ENCODE measurements at regions not wholly inside any gene's neighbourhood (a gene's known extent, or its start where the extent isn't known, plus 50 kb on each side); places are given as distances from the start of the nearest gene placed in this dataset.

DNA sequence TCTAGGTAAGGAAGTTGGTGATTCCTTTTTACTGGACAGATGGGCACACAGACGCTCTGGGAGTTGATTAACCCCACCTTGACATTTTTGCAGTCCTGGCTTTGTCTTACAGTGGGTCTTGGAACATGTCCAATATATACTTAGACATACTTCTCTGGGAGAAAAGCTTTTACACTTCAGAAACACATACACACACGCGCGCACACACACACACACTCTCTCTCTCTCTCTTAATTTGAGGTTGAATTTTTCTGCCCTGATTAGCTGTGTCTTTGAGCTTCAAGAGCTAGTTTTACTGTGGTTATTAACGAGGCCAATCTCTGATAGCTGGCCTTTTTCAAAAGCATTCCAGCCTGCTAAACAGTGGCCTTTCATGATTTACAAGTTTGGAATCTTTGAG is 215.0 kb downstream of the MYCN start:
- H3K4me1 ChIP-seq (ENCODE audit: control insufficient read depth, insufficient read depth, low read length): no peaks in the 10 kb centered on the region
- no peak overlapping the region for H3K4me3 ChIP-seq (ENCODE audit: low read depth, low read length)
- CTCF ChIA-PET: interaction anchor here (0.6 kb wide), 1 partner anchor 63 kb away, joined by 3 read pairs; no protein-coding TSS in a partner anchor
- POLR2A ChIA-PET: no interaction called here
- no peaks in the 10 kb centered on the region for H3K9me3 ChIP-seq (ENCODE audit: control insufficient read depth, insufficient read depth, low read depth, low read length)
- no peaks in the 10 kb centered on the region for H3K36me3 ChIP-seq (ENCODE audit: control insufficient read depth in 2 of 2, insufficient read depth in 1 of 2, low read length in 2 of 2)
- H3K27ac ChIP-seq (ENCODE audit: extremely low read depth, low read depth, low read length): no peak overlapping the region
- TF ChIP-seq, protein P1, sequence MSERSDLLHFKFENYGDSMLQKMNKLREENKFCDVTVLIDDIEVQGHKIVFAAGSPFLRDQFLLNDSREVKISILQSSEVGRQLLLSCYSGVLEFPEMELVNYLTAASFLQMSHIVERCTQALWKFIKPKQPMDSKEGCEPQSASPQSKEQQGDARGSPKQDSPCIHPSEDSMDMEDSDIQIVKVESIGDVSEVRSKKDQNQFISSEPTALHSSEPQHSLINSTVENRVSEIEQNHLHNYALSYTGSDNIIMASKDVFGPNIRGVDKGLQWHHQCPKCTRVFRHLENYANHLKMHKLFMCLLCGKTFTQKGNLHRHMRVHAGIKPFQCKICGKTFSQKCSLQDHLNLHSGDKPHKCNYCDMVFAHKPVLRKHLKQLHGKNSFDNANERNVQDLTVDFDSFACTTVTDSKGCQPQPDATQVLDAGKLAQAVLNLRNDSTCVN (tag by site-specific recombination; optimal IDR thresholded peaks at IDR 0.05): no peak
- TF ChIP-seq ZNF510 (tag by site-specific recombination; IDR thresholded peaks at IDR 0.05; ENCODE audit: insufficient replicate concordance) (no peak), ZNF792 (tag by site-specific recombination; IDR thresholded peaks at IDR 0.05) (no peak), ZNF416 (tag by site-specific recombination; IDR thresholded peaks at IDR 0.05) (no peak), RBAK (tag by site-specific recombination; IDR thresholded peaks at IDR 0.05) (no peak), REPIN1 (tag by site-specific recombination; IDR thresholded peaks at IDR 0.05; ENCODE audit: low read depth) (no peak), ZNF747 (tag by site-specific recombination; IDR thresholded peaks at IDR 0.05) (no peak), KLF10 (tag by site-specific recombination; IDR thresholded peaks at IDR 0.05) (no peak), ZNF169 (tag by site-specific recombination; IDR thresholded peaks at IDR 0.05) (no peak), ZNF561 (tag by site-specific recombination; IDR thresholded peaks at IDR 0.05; ENCODE audit: borderline replicate concordance) (no peak)
- TF ChIP-seq, protein P2, sequence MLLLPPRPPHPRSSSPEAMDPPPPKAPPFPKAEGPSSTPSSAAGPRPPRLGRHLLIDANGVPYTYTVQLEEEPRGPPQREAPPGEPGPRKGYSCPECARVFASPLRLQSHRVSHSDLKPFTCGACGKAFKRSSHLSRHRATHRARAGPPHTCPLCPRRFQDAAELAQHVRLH (tag by site-specific recombination; IDR thresholded peaks at IDR 0.05): no peak
- TF ChIP-seq, protein P3, sequence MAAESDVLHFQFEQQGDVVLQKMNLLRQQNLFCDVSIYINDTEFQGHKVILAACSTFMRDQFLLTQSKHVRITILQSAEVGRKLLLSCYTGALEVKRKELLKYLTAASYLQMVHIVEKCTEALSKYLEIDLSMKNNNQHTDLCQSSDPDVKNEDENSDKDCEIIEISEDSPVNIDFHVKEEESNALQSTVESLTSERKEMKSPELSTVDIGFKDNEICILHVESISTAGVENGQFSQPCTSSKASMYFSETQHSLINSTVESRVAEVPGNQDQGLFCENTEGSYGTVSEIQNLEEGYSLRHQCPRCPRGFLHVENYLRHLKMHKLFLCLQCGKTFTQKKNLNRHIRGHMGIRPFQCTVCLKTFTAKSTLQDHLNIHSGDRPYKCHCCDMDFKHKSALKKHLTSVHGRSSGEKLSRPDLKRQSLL (tag by site-specific recombination; IDR thresholded peaks at IDR 0.05): no peak

DNA sequence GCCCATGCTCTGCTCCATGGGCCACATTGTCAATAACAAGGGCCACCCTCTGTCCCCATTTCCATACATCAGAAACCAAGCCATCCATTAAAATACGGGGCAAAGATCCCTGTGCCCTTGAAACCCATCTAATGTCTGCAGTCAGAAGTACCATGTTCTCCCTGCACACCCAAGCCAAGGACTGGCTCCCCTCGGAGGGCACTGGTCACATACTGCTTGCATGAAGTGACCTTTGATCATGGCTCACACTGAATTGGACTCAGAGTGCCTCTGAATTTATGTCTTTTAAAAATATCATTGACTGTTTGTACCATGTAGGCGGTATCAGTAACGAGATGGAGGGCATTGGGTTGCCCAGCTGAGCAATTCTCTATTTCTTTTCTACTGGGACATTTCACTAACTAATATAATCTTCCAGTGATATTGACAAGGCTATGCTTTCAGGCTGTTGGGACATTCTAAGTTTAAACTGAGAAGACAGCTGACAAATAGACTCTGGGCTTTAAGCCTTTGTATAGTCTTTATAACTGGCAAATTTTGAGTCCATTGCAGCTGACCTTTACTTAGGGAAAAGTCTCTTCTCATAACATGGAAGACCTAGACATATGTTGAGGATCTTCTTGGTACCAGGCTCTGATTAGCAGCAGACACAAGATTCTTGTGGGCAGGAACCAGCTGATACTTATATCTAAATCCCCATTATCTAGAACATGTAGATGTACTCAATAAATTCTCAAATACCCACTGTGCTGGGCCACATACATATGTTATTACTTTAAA is 214.3 kb downstream of the MYCN start:
- Histone ChIP-seq H3K4me3 (ENCODE audit: low read depth, low read length) (no peak overlapping the region), H3K27ac (ENCODE audit: extremely low read depth, low read depth, low read length) (no peak overlapping the region), H3K9me3 (ENCODE audit: control insufficient read depth, insufficient read depth, low read depth, low read length) (no peaks in the 10 kb centered on the region), H3K4me1 (ENCODE audit: control insufficient read depth, insufficient read depth, low read length) (no peaks in the 10 kb centered on the region), H3K36me3 (ENCODE audit: control insufficient read depth in 2 of 2, insufficient read depth in 1 of 2, low read length in 2 of 2) (no peaks in the 10 kb centered on the region)
- ChIA-PET CTCF (no interaction called here), POLR2A (no interaction called here)
- TF ChIP-seq ZNF624 (tag by site-specific recombination; IDR thresholded peaks at IDR 0.05) (no peak), ZNF132 (tag by site-specific recombination; IDR thresholded peaks at IDR 0.05; ENCODE audit: borderline replicate concordance) (no peak), HOXD13 (CRISPR knock-in tag; IDR thresholded peaks at IDR 0.05; ENCODE audit: borderline replicate concordance) (no peak), HOXC10 (CRISPR knock-in tag; IDR thresholded peaks at IDR 0.05) (no peak), ZNF521 (tag by site-specific recombination; IDR thresholded peaks at IDR 0.05) (no peak), GLI2 (tag by site-specific recombination; IDR thresholded peaks at IDR 0.05; ENCODE audit: borderline replicate concordance, low read depth) (no peak), REPIN1 (tag by site-specific recombination; IDR thresholded peaks at IDR 0.05; ENCODE audit: low read depth) (no peak), ZSCAN16 (tag by site-specific recombination; IDR thresholded peaks at IDR 0.05) (no peak), ZNF549 (tag by site-specific recombination; IDR thresholded peaks at IDR 0.05) (no peak)
- TF ChIP-seq, protein P4, sequence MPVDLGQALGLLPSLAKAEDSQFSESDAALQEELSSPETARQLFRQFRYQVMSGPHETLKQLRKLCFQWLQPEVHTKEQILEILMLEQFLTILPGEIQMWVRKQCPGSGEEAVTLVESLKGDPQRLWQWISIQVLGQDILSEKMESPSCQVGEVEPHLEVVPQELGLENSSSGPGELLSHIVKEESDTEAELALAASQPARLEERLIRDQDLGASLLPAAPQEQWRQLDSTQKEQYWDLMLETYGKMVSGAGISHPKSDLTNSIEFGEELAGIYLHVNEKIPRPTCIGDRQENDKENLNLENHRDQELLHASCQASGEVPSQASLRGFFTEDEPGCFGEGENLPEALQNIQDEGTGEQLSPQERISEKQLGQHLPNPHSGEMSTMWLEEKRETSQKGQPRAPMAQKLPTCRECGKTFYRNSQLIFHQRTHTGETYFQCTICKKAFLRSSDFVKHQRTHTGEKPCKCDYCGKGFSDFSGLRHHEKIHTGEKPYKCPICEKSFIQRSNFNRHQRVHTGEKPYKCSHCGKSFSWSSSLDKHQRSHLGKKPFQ (tag by site-specific recombination; IDR thresholded peaks at IDR 0.05): no peak
- TF ChIP-seq, protein P5, sequence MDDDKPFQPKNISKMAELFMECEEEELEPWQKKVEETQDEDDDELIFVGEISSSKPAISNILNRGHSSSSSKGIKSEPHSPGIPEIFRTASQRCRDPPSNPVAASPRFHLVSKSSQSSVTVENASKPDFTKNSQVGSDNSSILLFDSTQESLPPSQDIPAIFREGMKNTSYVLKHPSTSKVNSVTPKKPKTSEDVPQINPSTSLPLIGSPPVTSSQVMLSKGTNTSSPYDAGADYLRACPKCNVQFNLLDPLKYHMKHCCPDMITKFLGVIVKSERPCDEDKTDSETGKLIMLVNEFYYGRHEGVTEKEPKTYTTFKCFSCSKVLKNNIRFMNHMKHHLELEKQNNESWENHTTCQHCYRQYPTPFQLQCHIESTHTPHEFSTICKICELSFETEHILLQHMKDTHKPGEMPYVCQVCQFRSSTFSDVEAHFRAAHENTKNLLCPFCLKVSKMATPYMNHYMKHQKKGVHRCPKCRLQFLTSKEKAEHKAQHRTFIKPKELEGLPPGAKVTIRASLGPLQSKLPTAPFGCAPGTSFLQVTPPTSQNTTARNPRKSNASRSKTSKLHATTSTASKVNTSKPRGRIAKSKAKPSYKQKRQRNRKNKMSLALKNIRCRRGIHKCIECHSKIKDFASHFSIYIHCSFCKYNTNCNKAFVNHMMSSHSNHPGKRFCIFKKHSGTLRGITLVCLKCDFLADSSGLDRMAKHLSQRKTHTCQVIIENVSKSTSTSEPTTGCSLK (tag by site-specific recombination; IDR thresholded peaks at IDR 0.05): no peak
- TF ChIP-seq, protein P6, sequence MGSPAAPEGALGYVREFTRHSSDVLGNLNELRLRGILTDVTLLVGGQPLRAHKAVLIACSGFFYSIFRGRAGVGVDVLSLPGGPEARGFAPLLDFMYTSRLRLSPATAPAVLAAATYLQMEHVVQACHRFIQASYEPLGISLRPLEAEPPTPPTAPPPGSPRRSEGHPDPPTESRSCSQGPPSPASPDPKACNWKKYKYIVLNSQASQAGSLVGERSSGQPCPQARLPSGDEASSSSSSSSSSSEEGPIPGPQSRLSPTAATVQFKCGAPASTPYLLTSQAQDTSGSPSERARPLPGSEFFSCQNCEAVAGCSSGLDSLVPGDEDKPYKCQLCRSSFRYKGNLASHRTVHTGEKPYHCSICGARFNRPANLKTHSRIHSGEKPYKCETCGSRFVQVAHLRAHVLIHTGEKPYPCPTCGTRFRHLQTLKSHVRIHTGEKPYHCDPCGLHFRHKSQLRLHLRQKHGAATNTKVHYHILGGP (tag by site-specific recombination; IDR thresholded peaks at IDR 0.05): no peak
